Testis (tissue), 2 donors: ENCODE measurements at regions not wholly inside any gene's neighbourhood (a gene's known extent, or its start where the extent isn't known, plus 50 kb on each side); places are given as distances from the start of the nearest gene placed in this dataset.

Experiments
- POLR2A ChIP-seq: fragments of 450-650 bp; IDR thresholded peaks from one replicate; pipeline ENCODE4 v1.6.1; 2017; ENCODE audit warnings: antibody characterized with exemption, mild to moderate bottlenecking, moderate library complexity
- TF ChIP-seq, protein P1 (sequence below), 3 experiments: fragments of 450-650 bp in 2 of 3; fragments of 200-600 bp in 1 of 3; sonication (generic) in 1 of 3; IDR thresholded peaks; one replicate each; pipeline ENCODE4 v1.5.1; 2016 to 2019; ENCODE audit warnings: antibody characterized with exemption in 3 of 3, mild to moderate bottlenecking in 2 of 3, moderate library complexity in 1 of 3

DNA sequence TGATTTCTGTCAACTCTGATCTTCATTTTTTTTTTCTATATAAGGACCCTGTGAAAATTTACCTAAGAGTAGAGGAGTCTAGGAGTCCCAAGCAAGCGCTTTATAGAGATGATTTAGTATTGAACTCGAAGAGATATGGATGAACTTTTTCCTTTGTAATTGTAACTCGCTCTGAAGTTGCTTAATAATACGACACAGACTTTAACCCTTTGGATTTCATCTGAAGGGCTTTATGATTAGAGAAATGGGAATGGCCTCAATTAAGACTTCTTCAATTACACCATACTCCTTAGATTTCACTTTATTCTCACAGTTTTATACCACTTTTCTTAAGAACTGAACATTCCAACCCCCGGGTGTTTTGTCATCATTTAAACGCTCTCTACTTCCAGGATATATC lies 647.7 kb downstream of the HTR1A start:
- TF ChIP-seq, protein P1, sequence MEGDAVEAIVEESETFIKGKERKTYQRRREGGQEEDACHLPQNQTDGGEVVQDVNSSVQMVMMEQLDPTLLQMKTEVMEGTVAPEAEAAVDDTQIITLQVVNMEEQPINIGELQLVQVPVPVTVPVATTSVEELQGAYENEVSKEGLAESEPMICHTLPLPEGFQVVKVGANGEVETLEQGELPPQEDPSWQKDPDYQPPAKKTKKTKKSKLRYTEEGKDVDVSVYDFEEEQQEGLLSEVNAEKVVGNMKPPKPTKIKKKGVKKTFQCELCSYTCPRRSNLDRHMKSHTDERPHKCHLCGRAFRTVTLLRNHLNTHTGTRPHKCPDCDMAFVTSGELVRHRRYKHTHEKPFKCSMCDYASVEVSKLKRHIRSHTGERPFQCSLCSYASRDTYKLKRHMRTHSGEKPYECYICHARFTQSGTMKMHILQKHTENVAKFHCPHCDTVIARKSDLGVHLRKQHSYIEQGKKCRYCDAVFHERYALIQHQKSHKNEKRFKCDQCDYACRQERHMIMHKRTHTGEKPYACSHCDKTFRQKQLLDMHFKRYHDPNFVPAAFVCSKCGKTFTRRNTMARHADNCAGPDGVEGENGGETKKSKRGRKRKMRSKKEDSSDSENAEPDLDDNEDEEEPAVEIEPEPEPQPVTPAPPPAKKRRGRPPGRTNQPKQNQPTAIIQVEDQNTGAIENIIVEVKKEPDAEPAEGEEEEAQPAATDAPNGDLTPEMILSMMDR (IDR thresholded peaks at IDR 0.05): no peak
- TF ChIP-seq POLR2A: no peak
